AG09319 (cell line): ENCODE measurements at regions not wholly inside any gene's neighbourhood (a gene's known extent, or its start where the extent isn't known, plus 50 kb on each side); places are given as distances from the start of the nearest gene placed in this dataset.

Source experiments
- DNase-seq: peaks from one replicate; pipeline ENCODE4 v3.0.0-alpha.2; 2010; ENCODE audit warnings: low read depth; ENCODE audit errors: extremely low read depth
- TF ChIP-seq, protein P1 (sequence below): IDR thresholded peaks from 2 replicates; pipeline ENCODE4 v1.5.1; 2011; ENCODE audit warnings: low read depth, mild to moderate bottlenecking, inconsistent platforms, low read length, moderate library complexity

DNA sequence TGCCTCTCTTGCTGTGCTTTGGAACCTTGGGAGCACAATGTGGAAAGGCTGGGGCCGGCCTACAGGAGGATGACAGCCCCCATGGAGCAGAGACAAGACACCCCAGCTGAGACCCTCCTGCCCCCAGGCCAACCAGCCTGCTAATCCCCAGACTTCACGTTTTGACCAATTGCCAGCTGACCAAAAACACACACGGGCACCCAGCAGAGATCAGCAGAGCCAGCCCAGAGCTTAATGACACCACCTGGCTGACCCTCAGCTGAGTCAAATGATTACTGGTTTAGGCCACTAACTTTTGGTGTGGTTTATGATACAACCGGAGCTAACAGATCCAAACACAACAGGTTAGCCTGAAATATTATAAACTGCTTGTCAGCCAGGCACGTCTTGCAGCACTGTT lies 111.2 kb upstream of the KIF5B start:
- DNase-seq, result no peak

DNA sequence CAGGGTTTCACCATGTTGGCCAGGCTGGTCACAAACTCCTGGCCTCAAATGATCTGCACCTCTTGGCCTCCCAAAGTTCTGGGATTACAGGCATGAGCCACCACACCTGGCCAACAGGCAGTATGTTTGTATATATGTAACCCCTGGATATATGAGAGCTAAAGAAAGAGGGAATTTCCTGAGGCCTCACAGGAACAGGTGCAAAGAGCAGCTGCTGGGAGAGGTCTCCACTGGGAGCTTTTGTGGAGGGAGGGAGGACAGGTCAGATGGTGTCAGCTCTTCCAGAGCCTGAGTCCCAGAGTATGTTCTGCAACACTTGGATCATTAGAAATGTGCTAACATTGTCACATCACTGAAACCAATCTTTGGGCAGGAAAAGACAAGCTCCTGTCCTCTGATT lies 110.1 kb upstream of the KIF5B start:
- no peak for DNase-seq
- TF ChIP-seq, protein P1, sequence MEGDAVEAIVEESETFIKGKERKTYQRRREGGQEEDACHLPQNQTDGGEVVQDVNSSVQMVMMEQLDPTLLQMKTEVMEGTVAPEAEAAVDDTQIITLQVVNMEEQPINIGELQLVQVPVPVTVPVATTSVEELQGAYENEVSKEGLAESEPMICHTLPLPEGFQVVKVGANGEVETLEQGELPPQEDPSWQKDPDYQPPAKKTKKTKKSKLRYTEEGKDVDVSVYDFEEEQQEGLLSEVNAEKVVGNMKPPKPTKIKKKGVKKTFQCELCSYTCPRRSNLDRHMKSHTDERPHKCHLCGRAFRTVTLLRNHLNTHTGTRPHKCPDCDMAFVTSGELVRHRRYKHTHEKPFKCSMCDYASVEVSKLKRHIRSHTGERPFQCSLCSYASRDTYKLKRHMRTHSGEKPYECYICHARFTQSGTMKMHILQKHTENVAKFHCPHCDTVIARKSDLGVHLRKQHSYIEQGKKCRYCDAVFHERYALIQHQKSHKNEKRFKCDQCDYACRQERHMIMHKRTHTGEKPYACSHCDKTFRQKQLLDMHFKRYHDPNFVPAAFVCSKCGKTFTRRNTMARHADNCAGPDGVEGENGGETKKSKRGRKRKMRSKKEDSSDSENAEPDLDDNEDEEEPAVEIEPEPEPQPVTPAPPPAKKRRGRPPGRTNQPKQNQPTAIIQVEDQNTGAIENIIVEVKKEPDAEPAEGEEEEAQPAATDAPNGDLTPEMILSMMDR, result no peak

More for the DNA sequence above, 111.2 kb upstream of the KIF5B start:
- TF ChIP-seq, protein P1, result no peak

DNA sequence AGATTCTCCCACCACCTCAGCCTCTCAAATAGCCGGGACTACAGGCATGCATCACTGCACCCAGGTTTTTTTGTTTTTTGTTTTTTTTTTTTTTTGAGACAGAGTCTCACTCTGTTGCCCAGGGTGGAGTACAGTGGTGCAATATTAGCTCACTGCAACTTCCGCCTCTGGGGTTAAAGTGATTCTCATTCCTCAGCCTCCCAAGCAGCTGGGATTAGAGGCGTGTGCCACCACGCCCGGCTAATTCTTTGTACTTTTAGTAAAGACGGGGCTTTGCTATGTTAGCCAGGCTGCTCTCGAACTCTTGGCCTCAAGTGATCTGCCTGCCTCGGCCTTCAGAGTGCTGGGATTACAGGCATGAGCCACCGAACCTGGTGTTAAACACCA lies 107.5 kb upstream of the KIF5B start:
- DNase-seq, result no peak
- TF ChIP-seq, protein P1, result no peak

DNA sequence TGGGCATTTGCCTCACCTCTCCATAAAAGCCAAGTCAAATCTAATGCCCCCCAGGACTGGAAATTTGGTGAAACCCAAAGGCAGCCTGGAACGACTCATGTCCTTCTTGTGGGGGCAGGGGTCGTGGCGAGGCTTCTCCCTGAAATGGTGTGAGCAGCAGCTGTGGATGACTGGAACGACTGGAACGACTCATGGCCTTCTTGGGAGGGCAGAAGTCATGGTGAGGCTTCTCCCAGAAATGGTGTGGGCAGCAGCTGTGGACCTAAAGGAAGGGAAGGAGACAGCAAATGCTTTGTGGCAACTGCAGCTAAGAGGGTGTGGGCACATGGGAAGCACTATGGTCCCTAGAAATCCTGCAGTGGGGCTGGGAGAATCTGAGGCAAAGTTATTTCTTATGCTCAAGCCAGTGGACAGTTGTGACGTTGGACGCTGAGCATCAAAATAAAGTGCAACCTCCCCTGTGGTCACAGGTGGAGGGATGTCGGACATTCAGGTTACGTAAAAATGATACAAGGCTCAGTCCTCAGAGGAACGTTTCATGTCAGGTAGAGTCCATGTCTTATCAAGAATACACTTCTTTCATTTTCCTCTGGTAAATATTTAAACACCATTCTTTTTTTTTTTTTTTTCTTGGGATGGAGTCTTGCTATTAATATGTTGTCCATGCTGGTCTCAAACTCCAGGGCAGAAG lies 107.0 kb upstream of the KIF5B start:
- DNase-seq, result no peak
- TF ChIP-seq, protein P1, result no peak

DNA sequence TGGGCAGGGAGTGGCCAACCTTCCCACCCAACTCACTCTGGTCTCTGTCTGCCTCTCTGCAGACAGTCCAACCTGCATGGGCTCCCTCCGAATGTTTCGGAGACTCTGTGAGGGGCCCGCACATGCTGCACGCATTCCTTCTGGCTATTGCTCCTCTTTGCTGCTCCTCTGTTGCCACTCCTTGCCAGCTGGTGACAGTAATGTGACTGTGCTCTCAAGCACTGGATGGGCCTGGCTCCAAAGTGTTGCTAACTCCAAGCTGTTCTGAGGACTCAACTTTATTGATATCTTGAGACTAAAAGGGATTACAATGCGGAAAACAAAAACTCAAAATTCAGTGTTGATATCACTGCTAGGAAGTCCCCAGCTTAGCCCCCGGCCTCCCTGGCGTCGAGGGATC lies 105.4 kb upstream of the KIF5B start:
- no peak for DNase-seq
- TF ChIP-seq, protein P1, result no peak

DNA sequence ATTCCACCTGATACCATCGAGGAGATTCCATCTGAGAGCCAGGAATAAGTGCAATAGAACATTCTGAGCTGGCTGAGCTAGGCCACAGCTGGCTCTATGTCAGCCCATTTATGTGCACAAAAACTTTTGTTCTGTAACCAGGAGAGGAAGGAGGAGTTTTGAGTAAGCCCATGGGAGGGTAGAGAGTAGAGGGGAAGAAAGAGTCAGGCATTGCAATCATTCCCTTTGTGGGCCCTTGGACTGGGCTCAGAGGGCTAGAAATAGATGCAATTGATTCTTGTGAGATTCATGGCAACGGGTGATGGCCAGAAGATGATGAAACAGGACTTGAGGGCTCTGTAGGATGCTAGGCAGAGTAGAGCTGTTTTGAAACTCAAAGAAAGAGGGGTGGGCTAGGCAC lies 104.6 kb upstream of the KIF5B start:
- TF ChIP-seq, protein P1, result no peak
- DNase-seq, result no peak

DNA sequence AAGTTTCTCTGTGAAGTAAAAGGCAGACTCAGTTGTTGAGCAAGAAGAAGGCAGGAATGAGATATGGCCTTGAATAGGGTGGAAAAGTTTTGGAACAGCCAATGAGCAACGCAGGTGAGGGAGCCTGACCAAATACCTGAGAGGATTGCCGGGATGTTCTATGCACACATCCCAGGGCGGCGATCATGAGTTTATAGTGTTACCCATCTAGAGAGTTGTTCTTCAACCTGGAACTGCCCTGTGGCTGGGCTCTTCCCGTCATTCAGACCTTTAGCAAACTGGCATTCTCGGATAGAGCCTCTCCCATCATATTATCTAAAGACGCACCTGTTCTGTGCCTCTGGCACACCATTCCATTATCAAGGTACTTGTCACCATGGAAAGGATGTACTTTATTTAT lies 103.0 kb upstream of the KIF5B start:
- TF ChIP-seq, protein P1, result no peak
- no peak for DNase-seq
